OCI-LY1 (cell line): ENCODE measurements at regions not wholly inside any gene's neighbourhood (a gene's known extent, or its start where the extent isn't known, plus 50 kb on each side); places are given as distances from the start of the nearest gene placed in this dataset.

Experiments
- EZH2 ChIP-seq: fragments of 200-600 bp; sonication (generic), shearing (Covaris generic); IDR thresholded peaks from 2 replicates; pipeline ENCODE4 v1.8.0; 2017; ENCODE audit warnings: borderline replicate concordance, mixed run types, mild to moderate bottlenecking, antibody characterized with exemption, low read length, moderate library complexity, mixed read lengths
- TF ChIP-seq, protein P1 (sequence below): fragments of 200-600 bp; sonication (generic), shearing (Covaris generic); IDR thresholded peaks from 2 replicates; pipeline ENCODE4 v1.5.1; 2017; ENCODE audit warnings: mild to moderate bottlenecking, antibody characterized with exemption, low read length, moderate library complexity, mixed read lengths

DNA sequence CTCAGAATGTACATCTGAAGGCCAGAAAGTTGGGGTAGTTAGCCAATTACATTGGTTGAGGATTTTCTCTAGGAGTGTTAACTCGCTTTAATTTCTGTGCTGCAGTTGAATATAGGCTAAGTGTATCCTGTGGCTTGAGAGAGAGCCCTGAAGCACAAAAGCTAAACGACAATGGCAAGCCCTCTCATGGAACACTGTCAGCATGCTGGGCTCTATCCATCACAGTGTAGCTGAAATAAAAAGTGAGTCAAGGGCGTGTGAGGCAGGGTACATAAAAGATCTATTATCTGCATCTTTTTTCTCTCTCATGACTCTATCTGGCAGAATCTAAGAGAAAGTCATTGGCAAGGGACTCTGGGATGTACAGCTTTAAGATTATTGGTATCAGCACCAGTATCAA is 254.2 kb upstream of the GRIA1 start:
- TF ChIP-seq, protein P1, sequence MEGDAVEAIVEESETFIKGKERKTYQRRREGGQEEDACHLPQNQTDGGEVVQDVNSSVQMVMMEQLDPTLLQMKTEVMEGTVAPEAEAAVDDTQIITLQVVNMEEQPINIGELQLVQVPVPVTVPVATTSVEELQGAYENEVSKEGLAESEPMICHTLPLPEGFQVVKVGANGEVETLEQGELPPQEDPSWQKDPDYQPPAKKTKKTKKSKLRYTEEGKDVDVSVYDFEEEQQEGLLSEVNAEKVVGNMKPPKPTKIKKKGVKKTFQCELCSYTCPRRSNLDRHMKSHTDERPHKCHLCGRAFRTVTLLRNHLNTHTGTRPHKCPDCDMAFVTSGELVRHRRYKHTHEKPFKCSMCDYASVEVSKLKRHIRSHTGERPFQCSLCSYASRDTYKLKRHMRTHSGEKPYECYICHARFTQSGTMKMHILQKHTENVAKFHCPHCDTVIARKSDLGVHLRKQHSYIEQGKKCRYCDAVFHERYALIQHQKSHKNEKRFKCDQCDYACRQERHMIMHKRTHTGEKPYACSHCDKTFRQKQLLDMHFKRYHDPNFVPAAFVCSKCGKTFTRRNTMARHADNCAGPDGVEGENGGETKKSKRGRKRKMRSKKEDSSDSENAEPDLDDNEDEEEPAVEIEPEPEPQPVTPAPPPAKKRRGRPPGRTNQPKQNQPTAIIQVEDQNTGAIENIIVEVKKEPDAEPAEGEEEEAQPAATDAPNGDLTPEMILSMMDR: no peak
- no peak for TF ChIP-seq EZH2
